Sigmoid colon (tissue), 4 donors: ENCODE measurements at regions not wholly inside any gene's neighbourhood (a gene's known extent, or its start where the extent isn't known, plus 50 kb on each side); places are given as distances from the start of the nearest gene placed in this dataset.

Source experiments
- POLR2A ChIP-seq, 2 donors: fragments of 450-650 bp; IDR thresholded peaks; one replicate each; pipeline ENCODE4 v1.6.1; 2016; ENCODE audit warnings: antibody characterized with exemption in 2 of 2, mild to moderate bottlenecking in 2 of 2, moderate library complexity in 2 of 2
- POLR2AphosphoS5 ChIP-seq, 4 donors: sonication (generic); formaldehyde crosslinking; IDR thresholded peaks; one replicate each; pipeline ENCODE4 v1.6.1; 2017; ENCODE audit warnings: antibody characterized with exemption in 4 of 4
- TF ChIP-seq, protein P1 (sequence below), 4 experiments: fragments of 450-650 bp in 3 of 4; fragments of 200-600 bp in 1 of 4; IDR thresholded peaks; one replicate each; pipeline ENCODE4 v1.5.1; 2016 to 2019; ENCODE audit warnings: antibody characterized with exemption in 4 of 4, mild to moderate bottlenecking in 3 of 4, moderate library complexity in 2 of 4

DNA sequence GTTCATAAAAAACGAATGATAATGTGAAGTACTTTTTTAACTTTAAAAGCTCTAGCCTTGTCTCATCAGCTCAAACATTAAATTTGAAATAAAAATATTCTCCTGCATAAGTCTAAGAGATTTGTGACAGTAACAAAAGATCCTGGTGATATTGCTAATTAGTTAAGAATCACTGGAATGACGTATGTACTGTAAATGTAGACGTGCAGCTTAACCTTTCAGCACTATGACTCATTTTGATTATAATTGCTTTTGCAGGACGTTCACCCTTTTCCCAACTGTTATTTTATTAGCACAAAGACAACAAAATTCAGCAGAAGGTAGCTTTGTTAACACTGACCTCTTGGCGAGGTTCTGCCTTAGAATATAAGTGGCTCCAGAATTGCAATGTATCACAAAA lies 68.6 kb downstream of the TENT5A start:
- TF ChIP-seq, protein P1, sequence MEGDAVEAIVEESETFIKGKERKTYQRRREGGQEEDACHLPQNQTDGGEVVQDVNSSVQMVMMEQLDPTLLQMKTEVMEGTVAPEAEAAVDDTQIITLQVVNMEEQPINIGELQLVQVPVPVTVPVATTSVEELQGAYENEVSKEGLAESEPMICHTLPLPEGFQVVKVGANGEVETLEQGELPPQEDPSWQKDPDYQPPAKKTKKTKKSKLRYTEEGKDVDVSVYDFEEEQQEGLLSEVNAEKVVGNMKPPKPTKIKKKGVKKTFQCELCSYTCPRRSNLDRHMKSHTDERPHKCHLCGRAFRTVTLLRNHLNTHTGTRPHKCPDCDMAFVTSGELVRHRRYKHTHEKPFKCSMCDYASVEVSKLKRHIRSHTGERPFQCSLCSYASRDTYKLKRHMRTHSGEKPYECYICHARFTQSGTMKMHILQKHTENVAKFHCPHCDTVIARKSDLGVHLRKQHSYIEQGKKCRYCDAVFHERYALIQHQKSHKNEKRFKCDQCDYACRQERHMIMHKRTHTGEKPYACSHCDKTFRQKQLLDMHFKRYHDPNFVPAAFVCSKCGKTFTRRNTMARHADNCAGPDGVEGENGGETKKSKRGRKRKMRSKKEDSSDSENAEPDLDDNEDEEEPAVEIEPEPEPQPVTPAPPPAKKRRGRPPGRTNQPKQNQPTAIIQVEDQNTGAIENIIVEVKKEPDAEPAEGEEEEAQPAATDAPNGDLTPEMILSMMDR (IDR thresholded peaks at IDR 0.05): no peak
- TF ChIP-seq POLR2A (IDR thresholded peaks at IDR 0.05) (no peak), POLR2AphosphoS5 (IDR thresholded peaks at IDR 0.05) (no peak)
